ENCODE measurements at regions not wholly inside any gene's neighbourhood (a gene's known extent, or its start where the extent isn't known, plus 50 kb on each side); places are given as distances from the start of the nearest gene placed in this dataset.

GRCh38 chr2:209253544-209253943 lies 170.3 kb upstream of the MAP2 start:
- Mint-ChIP-seq H3K27me3 (ENCODE audit: low read depth in 3 of 3) (no peaks in the 10 kb centered on the region), H3K9me3 (peaks cover 0 to 2% (median 0%) of the 10 kb centered on the region in 7 donors), H3K4me1 (no peaks in the 10 kb centered on the region), H3K27ac (no peak overlapping the region), H3K36me3 (no peaks in the 10 kb centered on the region), H3K4me3 (no peak overlapping the region)
- H3K36me3 ChIP-seq (replicated peaks in 1 of 2; ENCODE audit: control insufficient read depth in 1 of 2, insufficient read depth in 2 of 2, low read length in 2 of 2), result no peaks in the 10 kb centered on the region
- no peak overlapping the region for H2AFZ ChIP-seq (ENCODE audit: insufficient read depth, low read depth, low read length, poor library complexity, severe bottlenecking)
- no peak for TF ChIP-seq CTCF (IDR thresholded peaks at IDR 0.05)
- intact Hi-C loops (cut with micrococcal nuclease), result no loop called here
- no peaks in the 10 kb centered on the region for H3K79me2 ChIP-seq (ENCODE audit: insufficient read depth, low read length)
- WGBS (ENCODE audit: insufficient coverage), result 89% methylated on average over 2 of the region's 2 CpGs
- H3K4me3 ChIP-seq (replicated peaks in 1 of 3; ENCODE audit: low read depth in 2 of 3, low read length in 3 of 3), result no peak overlapping the region
- H3K4me1 ChIP-seq (ENCODE audit: control insufficient read depth in 1 of 2, insufficient read depth in 2 of 2, low read length in 2 of 2), result no peaks in the 10 kb centered on the region
- no peaks in the 10 kb centered on the region for H3K27me3 ChIP-seq (ENCODE audit: control insufficient read depth in 2 of 2, insufficient read depth in 2 of 2, low read length in 2 of 2)
- no peak overlapping the region for H3K27ac ChIP-seq (ENCODE audit: low read depth in 1 of 2, low read length in 2 of 2)
- H4K20me1 ChIP-seq (ENCODE audit: insufficient read depth, low read length), result no peaks in the 10 kb centered on the region
- no peaks in the 10 kb centered on the region for H3K9me3 ChIP-seq (replicated peaks in 1 of 2; ENCODE audit: control insufficient read depth in 1 of 2, insufficient read depth in 1 of 2, low read length in 2 of 2)
- H3K4me2 ChIP-seq (replicated peaks; ENCODE audit: extremely low read depth, low read length, poor library complexity, severe bottlenecking), result no peak overlapping the region
- no peak overlapping the region for H3K9ac ChIP-seq (ENCODE audit: insufficient read depth, low read length, poor library complexity, severe bottlenecking)
- DNase-seq, result no peak

GRCh38 chr2:209259767-209260166 lies 164.1 kb upstream of the MAP2 start:
- peaks cover 2 to 13% (median 6%) of the 10 kb centered on the region in 7 donors for H3K9me3 Mint-ChIP-seq
- Histone ChIP-seq H3K4me1 (ENCODE audit: control insufficient read depth in 1 of 2, insufficient read depth in 2 of 2, low read length in 2 of 2) (no peaks in the 10 kb centered on the region), H3K27me3 (ENCODE audit: control insufficient read depth in 2 of 2, insufficient read depth in 2 of 2, low read length in 2 of 2) (no peaks in the 10 kb centered on the region), H3K79me2 (ENCODE audit: insufficient read depth, low read length) (no peaks in the 10 kb centered on the region), H3K4me3 (replicated peaks in 1 of 3; ENCODE audit: low read depth in 2 of 3, low read length in 3 of 3) (no peak overlapping the region), H3K4me2 (replicated peaks; ENCODE audit: extremely low read depth, low read length, poor library complexity, severe bottlenecking) (no peak overlapping the region), H3K9me3 (replicated peaks in 1 of 2; ENCODE audit: control insufficient read depth in 1 of 2, insufficient read depth in 1 of 2, low read length in 2 of 2) (no peaks in the 10 kb centered on the region), H2AFZ (ENCODE audit: insufficient read depth, low read depth, low read length, poor library complexity, severe bottlenecking) (no peak overlapping the region), H3K9ac (ENCODE audit: insufficient read depth, low read length, poor library complexity, severe bottlenecking) (no peak overlapping the region), H3K36me3 (replicated peaks in 1 of 2; ENCODE audit: control insufficient read depth in 1 of 2, insufficient read depth in 2 of 2, low read length in 2 of 2) (no peaks in the 10 kb centered on the region), H4K20me1 (ENCODE audit: insufficient read depth, low read length) (no peaks in the 10 kb centered on the region), H3K27ac (ENCODE audit: low read depth in 1 of 2, low read length in 2 of 2) (no peak overlapping the region)
- no CpG with 5 or more reads among the region's 7 CpGs for WGBS (ENCODE audit: insufficient coverage)
- intact Hi-C loops (cut with micrococcal nuclease), result no loop called here
- no peak overlapping the region for H3K4me3 Mint-ChIP-seq
- H3K27me3 Mint-ChIP-seq (ENCODE audit: low read depth in 3 of 3), result no peaks in the 10 kb centered on the region
- H3K4me1 Mint-ChIP-seq, result no peaks in the 10 kb centered on the region
- H3K36me3 Mint-ChIP-seq, result no peaks in the 10 kb centered on the region
- no peak overlapping the region for H3K27ac Mint-ChIP-seq
- no peak for DNase-seq
- TF ChIP-seq CTCF (IDR thresholded peaks at IDR 0.05), result no peak
